Thyroid gland (tissue), 4 donors: ENCODE measurements at regions not wholly inside any gene's neighbourhood (a gene's known extent, or its start where the extent isn't known, plus 50 kb on each side); places are given as distances from the start of the nearest gene placed in this dataset.

Source experiments
- DNase-seq, 2 donors: peaks; one replicate each; pipeline ENCODE4 v3.0.0-alpha.2; 2019
- H3K27ac ChIP-seq, 3 donors: fragments of 200-600 bp; sonication (generic); 1 replicate in 2 of 3; 2 replicates in 1 of 3; pipeline ENCODE4 v1.5.1; 2016 to 2019; ENCODE audit warnings: mild to moderate bottlenecking in 1 of 3, moderate library complexity in 1 of 3
- H3K27me3 ChIP-seq: fragments of 200-600 bp; sonication (generic); one replicate; pipeline ENCODE4 v1.5.1; 2019
- H3K36me3 ChIP-seq, 2 donors: fragments of 200-600 bp; sonication (generic); one replicate each; pipeline ENCODE4 v1.5.1; 2016 to 2019
- H3K4me1 ChIP-seq, 2 donors: fragments of 200-600 bp; sonication (generic); one replicate each; pipeline ENCODE4 v1.5.1; 2017 to 2019
- H3K4me3 ChIP-seq, 3 donors: fragments of 200-600 bp; sonication (generic); replicated peaks in 1 of 3; 1 replicate in 2 of 3; 2 replicates in 1 of 3; pipeline ENCODE4 v1.5.1; 2016; ENCODE audit warnings: mild to moderate bottlenecking in 1 of 3
- H3K9me3 ChIP-seq: fragments of 200-600 bp; sonication (generic); one replicate; pipeline ENCODE4 v1.5.1; 2017
- CTCF ChIP-seq, 6 experiments: fragments of 200-600 bp in 3 of 6; fragments of 450-650 bp in 3 of 6; sonication (generic) in 3 of 6; IDR thresholded peaks; one replicate each; pipeline ENCODE4 v1.5.1; 2016 to 2019; ENCODE audit warnings: antibody characterized with exemption in 6 of 6, mild to moderate bottlenecking in 2 of 6, inconsistent platforms in 1 of 6, moderate library complexity in 1 of 6
- POLR2A ChIP-seq, 2 donors: fragments of 450-650 bp; IDR thresholded peaks; one replicate each; pipeline ENCODE4 v1.6.1; 2017; ENCODE audit warnings: antibody characterized with exemption in 2 of 2, mild to moderate bottlenecking in 2 of 2, moderate library complexity in 1 of 2
- WGBS, 2 donors: methylation state at CpG; one replicate each; pipeline ENCODE4 v1.1.5; 2017; 5-methylcytosine and 5-hydroxymethylcytosine counted together
- intact Hi-C: fragments of 100-400 bp; cut with DNase I; formaldehyde crosslinking; loops from one replicate; pipeline ENCODE4 v1.15.1; 2023

DNA sequence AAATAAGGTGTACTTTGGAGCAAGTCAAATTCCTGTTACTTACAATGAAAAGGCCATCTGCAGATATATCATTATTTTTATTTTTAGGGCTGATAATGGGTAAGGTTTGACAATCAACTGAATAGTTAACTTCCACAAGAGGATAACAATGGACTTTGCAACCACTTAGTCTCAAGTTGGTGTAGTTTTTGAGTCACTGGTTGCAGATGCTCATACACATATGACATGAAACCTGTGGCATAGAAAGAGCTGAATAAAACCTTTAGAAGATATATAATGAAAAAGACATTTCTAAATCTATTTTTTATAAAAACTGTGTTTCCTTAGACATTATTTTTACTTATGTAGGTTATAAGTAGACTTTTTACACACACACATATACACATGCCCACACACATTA is 2110.9 kb downstream of the PCDH7 start:
- intact Hi-C loops = no loop called here
- no peaks in the 10 kb centered on the region for H3K9me3 ChIP-seq
- no peaks in the 10 kb centered on the region for H3K27me3 ChIP-seq
- no peak overlapping the region for H3K4me3 ChIP-seq
- DNase-seq = no peak
- no peaks in the 10 kb centered on the region for H3K4me1 ChIP-seq
- no peaks in the 10 kb centered on the region for H3K36me3 ChIP-seq
- TF ChIP-seq CTCF (IDR thresholded peaks at IDR 0.05) (no peak), POLR2A (IDR thresholded peaks at IDR 0.05) (no peak)
- H3K27ac ChIP-seq = no peak overlapping the region

GRCh38 chr4:32840461-32841189 is 2120.5 kb downstream of the PCDH7 start:
- intact Hi-C loops = no loop called here
- no peak for TF ChIP-seq POLR2A (IDR thresholded peaks at IDR 0.05)
- TF ChIP-seq CTCF (IDR thresholded peaks at IDR 0.05) = no peak
- no peak for DNase-seq
- Histone ChIP-seq H3K4me1 (no peaks in the 10 kb centered on the region), H3K4me3 (no peak overlapping the region), H3K36me3 (no peaks in the 10 kb centered on the region), H3K27me3 (no peaks in the 10 kb centered on the region), H3K9me3 (no peaks in the 10 kb centered on the region), H3K27ac (no peak overlapping the region)
- WGBS, 2 donors = 90 to 93% methylated on average over 4 of the region's 4 CpGs

DNA sequence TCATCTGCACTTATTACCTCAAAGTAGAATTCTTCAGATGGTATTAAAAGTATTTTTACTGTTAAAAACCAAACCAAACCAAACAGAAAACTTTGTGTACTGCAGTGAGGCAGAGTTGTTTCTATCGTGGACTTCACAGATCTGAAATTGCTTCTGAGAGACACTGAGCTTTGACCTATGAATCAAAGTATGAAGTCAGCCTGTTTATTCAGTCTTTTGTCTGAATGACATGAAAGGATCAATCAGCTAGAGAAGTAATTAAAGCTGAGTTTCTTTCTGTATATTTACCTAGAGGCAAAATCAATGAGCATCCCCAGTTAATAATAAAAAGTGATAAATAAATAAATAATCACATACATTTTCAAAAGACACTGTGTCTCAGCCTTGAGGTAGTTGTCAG is 2121.0 kb downstream of the PCDH7 start:
- WGBS, 2 donors = 40 to 60% methylated on average over 1 of the region's 1 CpG

GRCh38 chr4:32847461-32847860 is 2127.3 kb downstream of the PCDH7 start:
- WGBS, 2 donors = 68 to 79% methylated on average over 3 of the region's 3 CpGs
- no peak for DNase-seq
- Histone ChIP-seq H3K9me3 (no peaks in the 10 kb centered on the region), H3K4me3 (no peak overlapping the region), H3K4me1 (no peaks in the 10 kb centered on the region), H3K27ac (no peak overlapping the region), H3K36me3 (no peaks in the 10 kb centered on the region), H3K27me3 (no peaks in the 10 kb centered on the region)
- no peak for TF ChIP-seq POLR2A (IDR thresholded peaks at IDR 0.05)
- TF ChIP-seq CTCF (IDR thresholded peaks at IDR 0.05) = no peak
- intact Hi-C loops = no loop called here

More for the DNA sequence above, 2121.0 kb downstream of the PCDH7 start:
- DNase-seq = no peak
- intact Hi-C loops = no loop called here
- H3K27me3 ChIP-seq = no peaks in the 10 kb centered on the region
- H3K9me3 ChIP-seq = no peaks in the 10 kb centered on the region
- no peaks in the 10 kb centered on the region for H3K36me3 ChIP-seq
- no peaks in the 10 kb centered on the region for H3K4me1 ChIP-seq
- H3K27ac ChIP-seq = no peak overlapping the region
- no peak overlapping the region for H3K4me3 ChIP-seq
- TF ChIP-seq CTCF (IDR thresholded peaks at IDR 0.05) (no peak), POLR2A (IDR thresholded peaks at IDR 0.05) (no peak)

GRCh38 chr4:32855622-32856021 is 2135.5 kb downstream of the PCDH7 start:
- Histone ChIP-seq H3K4me3 (no peak overlapping the region), H3K36me3 (no peaks in the 10 kb centered on the region), H3K27ac (no peak overlapping the region), H3K27me3 (no peaks in the 10 kb centered on the region), H3K4me1 (no peaks in the 10 kb centered on the region), H3K9me3 (no peaks in the 10 kb centered on the region)
- 78 to 83% methylated on average over 2 of the region's 2 CpGs for WGBS, 2 donors
- intact Hi-C loops = no loop called here
- TF ChIP-seq CTCF (IDR thresholded peaks at IDR 0.05) (no peak), POLR2A (IDR thresholded peaks at IDR 0.05) (no peak)
- no peak for DNase-seq
